ENCODE measurements at regions not wholly inside any gene's neighbourhood (a gene's known extent, or its start where the extent isn't known, plus 50 kb on each side); places are given as distances from the start of the nearest gene placed in this dataset.

- TF ChIP-seq EZH2phosphoT487 (IDR thresholded peaks at IDR 0.05; ENCODE audit: insufficient read depth, low read depth) (no peak), EZH2 (IDR thresholded peaks at IDR 0.05; ENCODE audit: insufficient read depth, poor library complexity, severe bottlenecking) (no peak)
These were observed 170.7 kb downstream of the ERMARD start for GRCh38 chr6:169921853-169922824.
